WI38 (cell line): ENCODE measurements at regions not wholly inside any gene's neighbourhood (a gene's known extent, or its start where the extent isn't known, plus 50 kb on each side); places are given as distances from the start of the nearest gene placed in this dataset.

Experiments
- H3K4me3 ChIP-seq: 2 replicates; pipeline ENCODE4 v1.5.1; 2011; ENCODE audit warnings: low read depth, mild to moderate bottlenecking, control low read depth, low read length
- CTCF ChIP-seq: IDR thresholded peaks from 2 replicates; pipeline ENCODE4 v1.5.1; 2012; ENCODE audit warnings: low read depth, mild to moderate bottlenecking, control low read depth, low read length

GRCh38 chr13:40504641-40505040 lies 161.8 kb downstream of the FOXO1 start:
- no peak overlapping the region for H3K4me3 ChIP-seq
- TF ChIP-seq CTCF, result no peak

DNA sequence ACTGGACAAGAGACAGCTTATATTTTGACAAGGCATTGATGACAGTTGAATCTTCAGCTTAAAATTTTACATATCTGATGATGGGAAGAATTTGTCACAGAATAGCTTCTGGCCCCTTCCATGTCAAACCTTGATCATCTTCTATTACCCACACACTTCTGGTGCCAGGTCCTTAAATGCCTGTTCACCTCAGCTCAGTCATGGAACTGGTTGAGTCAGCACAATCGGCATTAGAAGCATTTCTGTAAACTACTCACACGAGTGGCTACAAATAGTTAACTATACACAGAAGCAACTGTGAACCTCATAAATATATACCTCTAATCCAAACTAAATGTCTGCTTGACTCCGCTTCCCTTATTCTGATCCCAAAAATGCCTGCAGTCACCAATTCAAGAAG lies 161.2 kb downstream of the FOXO1 start:
- H3K4me3 ChIP-seq, result no peak overlapping the region
- TF ChIP-seq CTCF, result no peak
